Gastroesophageal sphincter (tissue), 3 donors: ENCODE measurements at regions not wholly inside any gene's neighbourhood (a gene's known extent, or its start where the extent isn't known, plus 50 kb on each side); places are given as distances from the start of the nearest gene placed in this dataset.

Experiments
- CTCF ChIP-seq, 4 experiments: fragments of 200-600 bp in 2 of 4; fragments of 450-650 bp in 2 of 4; sonication (generic) in 1 of 4; IDR thresholded peaks; one replicate each; pipeline ENCODE4 v1.5.1; 2017 to 2019; ENCODE audit warnings: antibody characterized with exemption in 4 of 4, mild to moderate bottlenecking in 2 of 4, moderate library complexity in 2 of 4
- POLR2A ChIP-seq, 2 donors: fragments of 450-650 bp; IDR thresholded peaks; one replicate each; pipeline ENCODE4 v1.6.1; 2017; ENCODE audit warnings: antibody characterized with exemption in 2 of 2, mild to moderate bottlenecking in 2 of 2, moderate library complexity in 1 of 2
- POLR2AphosphoS5 ChIP-seq: sonication (generic); formaldehyde crosslinking; IDR thresholded peaks from one replicate; pipeline ENCODE4 v1.6.1; 2017; ENCODE audit warnings: antibody characterized with exemption

GRCh38 chr2:76281156-76281841 is 570.6 kb upstream of the GCFC2 start:
- TF ChIP-seq POLR2A (IDR thresholded peaks at IDR 0.05) (no peak), CTCF (IDR thresholded peaks at IDR 0.05) (no peak), POLR2AphosphoS5 (no peak)
